HG03442 (cell line): ENCODE measurements at regions not wholly inside any gene's neighbourhood (a gene's known extent, or its start where the extent isn't known, plus 50 kb on each side); places are given as distances from the start of the nearest gene placed in this dataset.

Experiments
- ATAC-seq: cut with Tn5 transposase; IDR thresholded peaks from one replicate; pipeline ENCODE4 v1.9.1; 2021; ENCODE audit warnings: mild to moderate bottlenecking, moderate library complexity; ENCODE audit not compliant: unreplicated experiment

- no peak for ATAC-seq
These were observed 114.2 kb upstream of the TENT5D start for GRCh38 chrX:80306007-80306406.

DNA sequence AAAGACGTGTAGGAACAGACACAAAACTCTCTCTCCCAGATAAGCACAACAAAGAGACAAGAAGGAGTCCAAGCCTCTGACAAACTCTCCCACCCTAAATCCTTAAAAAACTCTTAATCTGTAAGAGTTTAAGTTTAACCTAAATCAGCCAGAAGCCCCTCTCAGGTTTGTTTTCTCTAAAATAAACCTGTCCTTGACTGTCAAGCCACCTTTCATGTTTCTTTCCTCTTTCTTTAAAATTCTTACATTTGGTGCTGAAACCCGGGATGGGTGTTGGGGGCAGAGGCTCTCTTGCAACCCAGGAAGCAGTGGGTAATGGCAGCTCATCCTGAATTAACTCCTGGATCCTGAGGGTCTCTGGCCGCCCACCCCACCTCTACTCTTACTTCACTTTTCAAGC is 107.8 kb upstream of the TENT5D start:
- no peak for ATAC-seq

GRCh38 chrX:80316526-80316925 is 103.7 kb upstream of the TENT5D start:
- no peak for ATAC-seq

DNA sequence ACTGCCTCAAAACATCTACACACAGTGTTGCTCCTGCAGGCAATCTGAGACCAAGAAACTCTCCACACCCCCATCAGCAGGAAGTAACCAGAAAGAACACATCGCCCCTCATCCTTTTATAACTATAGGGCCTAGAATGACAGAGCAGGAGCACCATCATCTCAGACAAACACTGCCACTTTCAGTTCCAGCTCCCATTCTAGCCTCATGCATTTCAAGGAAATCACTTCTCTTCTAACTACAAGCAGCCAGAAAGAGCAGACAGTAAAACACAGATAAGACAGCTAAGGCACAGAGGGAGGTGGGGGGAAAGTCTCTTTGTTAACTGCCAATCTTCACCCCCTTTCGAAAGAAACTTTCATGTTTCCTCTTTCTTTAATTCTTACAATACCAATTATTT is 102.6 kb upstream of the TENT5D start:
- no peak for ATAC-seq

DNA sequence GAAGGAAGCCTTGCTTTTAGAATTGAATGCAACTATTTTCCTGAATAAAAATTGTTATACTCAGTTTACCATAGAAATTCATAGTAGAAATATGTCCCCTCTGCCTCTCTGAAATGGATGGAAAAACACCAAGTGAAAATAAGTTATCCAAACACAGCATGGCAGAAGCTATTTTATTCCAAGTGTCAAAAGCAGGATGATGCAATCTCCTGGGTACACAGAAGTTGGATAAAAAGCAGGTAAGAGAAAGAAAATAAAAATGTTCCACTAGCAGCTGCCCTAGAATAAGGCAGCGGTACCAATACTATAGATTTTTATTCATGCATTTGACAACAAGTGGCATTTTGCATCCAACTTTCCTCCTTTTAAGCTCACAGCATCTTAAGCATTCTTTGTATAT is 89.0 kb upstream of the TENT5D start:
- ATAC-seq, result no peak

GRCh38 chrX:80334583-80334982 is 85.7 kb upstream of the TENT5D start:
- no peak for ATAC-seq

DNA sequence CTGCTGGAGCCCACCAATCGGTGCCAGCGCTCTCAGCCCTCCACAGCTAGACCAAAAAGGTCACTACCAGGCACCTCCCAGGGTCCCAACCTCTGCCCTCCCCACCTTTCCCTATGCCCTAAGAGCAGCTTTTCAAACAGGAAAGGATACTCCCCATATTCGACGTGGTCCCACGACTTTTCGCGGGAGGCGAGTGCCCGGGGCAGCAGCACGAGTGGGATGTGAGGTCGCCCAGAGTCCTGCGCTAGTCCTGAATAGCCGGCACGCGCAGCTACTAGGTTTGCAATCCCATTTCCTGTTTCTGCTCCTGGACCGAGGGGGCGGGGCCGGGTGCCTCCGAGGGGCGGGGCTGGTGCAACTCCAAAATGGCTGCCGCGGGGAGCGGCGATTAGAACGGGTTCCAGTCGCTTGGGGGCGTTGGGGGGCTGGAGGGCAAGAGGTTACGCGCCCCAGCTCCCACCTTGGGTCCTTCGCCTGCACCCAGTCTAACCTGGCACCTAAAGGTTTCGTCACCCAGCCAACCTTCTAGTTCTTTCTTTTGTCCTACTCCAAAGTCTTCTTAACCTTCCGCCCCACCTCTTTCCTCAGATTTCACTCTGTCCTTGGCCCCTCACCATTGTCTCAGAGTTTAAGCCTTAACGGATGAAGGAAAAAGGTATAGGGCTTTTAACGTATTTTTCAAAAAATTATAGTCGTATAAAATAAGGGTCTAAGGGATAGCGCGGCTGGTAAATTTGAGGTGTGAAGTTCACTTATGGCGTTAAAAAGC is 85.0 kb upstream of the TENT5D start:
- no peak for ATAC-seq

GRCh38 chrX:80354966-80355465 is 65.2 kb upstream of the TENT5D start:
- ATAC-seq, result no peak
